ENCODE measurements at regions not wholly inside any gene's neighbourhood (a gene's known extent, or its start where the extent isn't known, plus 50 kb on each side); places are given as distances from the start of the nearest gene placed in this dataset.
A peak's percentile ranks its signal among the peaks of the same experiment; 100 is the strongest.
"Not testable (repeated sequence)": the region's sequence is repeated elsewhere in the genome, so short reads cannot be mapped to it uniquely, and the experiment has no call there.

DNA sequence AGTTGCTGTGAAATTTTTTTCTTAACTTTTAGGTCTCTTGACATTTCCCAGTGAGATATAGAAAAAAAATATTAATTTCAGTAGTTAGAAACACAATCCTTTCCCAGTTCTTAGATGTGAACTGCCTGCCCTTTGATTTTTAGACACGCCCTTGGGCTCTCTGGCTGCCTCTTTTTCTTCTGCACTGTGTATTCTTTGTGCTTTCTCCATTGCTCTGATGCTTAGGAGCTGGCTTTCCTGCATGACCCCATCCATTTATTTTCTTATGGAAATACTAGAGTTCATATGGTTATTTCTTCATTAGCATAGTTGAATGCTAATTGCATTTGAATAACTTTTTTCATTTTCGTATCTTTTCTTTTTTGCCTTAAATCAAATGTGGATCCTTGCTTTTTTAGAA, 224.9 kb upstream of the SMIM31 start:
- no peak for DNase-seq

DNA sequence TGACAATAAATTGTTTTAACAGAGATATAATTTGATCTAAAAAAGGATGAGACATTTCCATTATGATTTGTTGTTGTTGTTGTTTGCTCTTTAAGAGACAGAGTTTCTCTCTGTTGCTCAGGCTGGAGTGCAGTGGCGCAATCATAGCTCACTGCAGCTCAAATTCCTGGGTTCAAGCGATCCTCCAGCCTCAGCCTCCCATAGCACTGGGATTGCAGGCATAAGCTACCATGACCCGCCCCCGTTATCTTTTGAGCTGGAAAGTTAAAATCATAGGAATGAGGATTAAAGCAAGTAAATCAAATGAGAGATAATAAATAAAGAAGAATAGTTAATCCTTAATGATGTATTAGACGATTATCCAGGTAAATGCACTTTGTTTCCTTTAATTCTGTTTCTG, 224.4 kb upstream of the SMIM31 start:
- DNase-seq = no peak

DNA sequence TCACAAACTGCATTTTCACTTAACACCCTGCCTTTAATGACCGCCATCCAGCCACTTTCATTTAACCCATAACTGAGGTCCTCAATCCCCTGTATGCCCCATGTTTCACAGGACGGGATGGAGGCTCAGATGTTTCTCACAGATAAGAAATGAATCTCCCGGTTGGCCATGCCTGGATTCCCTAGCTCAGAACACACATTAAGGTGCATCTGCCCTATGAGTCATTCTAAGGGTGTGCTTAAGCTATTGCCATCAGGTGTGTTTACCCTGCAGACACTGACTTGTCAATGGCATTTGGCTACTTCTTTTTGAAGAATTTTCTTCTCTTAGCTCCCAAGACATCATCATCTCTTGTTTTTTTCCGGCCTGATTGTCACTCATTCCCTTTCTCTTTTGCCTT, 222.6 kb upstream of the SMIM31 start:
- DNase-seq = no peak

DNA sequence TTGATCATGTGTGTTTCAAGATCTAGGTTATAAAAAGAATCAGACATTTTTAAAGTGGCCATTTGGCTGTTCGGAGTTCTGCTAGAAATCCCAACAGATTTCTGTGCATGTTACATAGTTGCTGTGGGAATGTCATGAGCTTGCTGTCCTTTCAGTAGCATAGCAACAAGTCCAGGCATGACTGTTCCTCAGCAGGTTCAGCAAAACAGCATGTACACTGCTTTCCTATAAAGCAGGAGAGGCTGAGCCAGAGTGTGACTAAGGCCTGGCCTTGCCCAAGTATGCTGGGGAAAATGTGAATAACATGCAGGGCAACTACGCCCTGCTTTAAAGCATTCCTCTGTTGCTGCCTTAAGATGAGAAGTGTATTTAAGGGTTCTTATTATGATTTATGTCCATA, 217.1 kb upstream of the SMIM31 start:
- no peak for DNase-seq

DNA sequence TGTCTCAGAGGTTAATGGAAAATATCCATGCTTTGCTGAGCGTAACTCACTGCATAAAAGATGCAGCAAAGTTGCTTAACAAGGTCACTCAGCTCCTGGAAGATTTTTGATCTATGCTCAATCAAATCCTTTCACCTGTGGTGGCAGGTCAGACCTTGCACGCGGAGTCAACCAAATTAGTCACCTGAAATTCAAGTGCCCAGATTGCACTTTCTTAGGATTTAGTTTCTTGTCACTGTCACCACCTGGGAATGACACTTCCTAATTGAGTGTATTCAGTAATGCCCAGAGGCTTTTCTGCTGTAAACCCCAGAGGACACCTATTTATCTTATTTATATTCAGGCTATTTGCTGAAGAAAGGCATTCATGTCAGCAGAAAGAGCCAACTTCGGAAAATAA, 215.8 kb upstream of the SMIM31 start:
- no peak for DNase-seq

DNA sequence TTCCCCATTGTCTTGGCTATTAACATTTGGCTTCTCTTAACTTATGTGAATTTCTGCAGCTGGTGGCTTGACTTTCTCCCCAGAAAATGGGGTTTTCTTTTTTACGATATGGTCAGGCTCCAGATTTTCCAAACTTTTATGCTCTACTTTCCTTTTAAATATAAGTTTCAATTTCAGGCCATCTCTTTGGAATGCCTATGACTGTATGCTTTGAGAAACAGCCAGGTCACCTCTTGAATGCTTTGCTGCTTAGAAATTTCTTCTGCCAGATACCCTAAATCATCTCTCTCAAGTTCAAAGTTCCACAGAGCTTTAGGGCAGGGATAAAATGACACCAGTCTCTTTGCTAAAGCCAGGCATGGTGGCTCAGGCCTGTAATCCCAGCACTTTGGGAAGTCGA, 212.9 kb upstream of the SMIM31 start:
- no peak for DNase-seq

DNA sequence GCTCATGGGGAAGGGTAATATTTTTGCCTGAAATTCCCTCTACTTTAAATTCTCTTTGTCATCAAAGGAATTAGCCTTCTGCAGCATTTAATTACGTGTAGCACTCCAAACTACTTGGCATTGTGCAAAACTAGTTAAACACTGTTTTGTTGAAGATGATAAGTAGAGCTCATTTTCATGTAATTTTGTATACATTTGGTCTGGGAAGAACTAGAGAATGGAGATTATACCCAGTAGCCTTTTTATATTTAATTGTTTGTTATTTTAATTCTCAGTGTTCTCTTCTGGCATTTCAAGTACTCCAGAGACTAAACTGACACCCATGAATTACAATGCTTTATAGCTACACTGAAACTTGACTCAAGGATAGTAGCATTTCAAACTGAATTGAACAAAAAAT, 211.5 kb upstream of the SMIM31 start:
- DNase-seq = no peak

DNA sequence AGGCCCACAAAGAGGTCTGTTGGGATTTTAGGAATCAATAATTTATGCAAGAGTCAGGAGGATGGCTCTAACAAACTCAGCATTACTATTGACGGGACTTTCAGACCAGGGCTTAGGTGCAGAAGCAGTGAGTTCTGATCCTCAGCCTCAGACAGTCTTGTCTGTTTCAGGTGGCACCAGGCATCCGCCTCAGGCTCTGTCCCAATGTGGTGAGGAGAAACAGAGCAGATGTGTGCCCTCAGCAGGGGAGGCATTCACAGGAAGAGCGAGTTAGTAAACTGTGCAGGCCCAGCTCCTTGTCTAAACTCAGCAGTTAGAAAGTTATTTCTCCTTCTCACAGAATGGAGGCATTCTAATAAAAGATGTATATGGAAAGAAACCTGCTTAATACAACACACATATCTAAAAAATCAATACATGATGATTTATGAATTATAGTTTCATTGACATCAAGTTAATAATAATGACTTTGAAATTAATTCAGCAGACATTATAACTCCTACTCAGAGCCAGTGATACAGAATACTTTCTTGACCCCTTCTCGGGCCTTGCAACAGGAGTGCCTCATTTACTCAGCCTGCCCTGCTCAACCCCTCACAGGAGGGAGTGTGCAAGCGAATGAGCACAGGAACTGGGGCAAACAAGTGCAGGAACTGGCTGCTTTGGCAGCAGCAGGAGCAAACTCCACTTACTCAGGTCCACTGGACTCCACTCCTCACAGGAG, 202.8 kb upstream of the SMIM31 start:
- no peak for DNase-seq

DNA sequence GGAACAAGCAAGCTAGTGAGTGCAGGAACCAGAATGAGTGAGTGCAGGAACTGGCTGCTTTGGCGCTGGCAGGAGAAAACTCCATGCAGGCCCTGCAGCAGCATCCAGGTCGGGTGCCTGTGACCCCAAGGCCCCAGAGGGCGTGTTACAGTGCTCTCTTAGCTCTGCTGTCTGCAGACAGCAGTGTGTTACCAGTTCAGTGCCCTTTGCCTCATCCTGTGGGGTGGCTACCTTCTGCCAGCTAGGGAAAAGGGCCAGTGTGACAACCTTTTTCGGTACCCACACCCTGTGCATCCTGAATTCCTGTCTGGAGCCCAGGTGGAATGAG, 202.3 kb upstream of the SMIM31 start:
- no peak for DNase-seq

DNA sequence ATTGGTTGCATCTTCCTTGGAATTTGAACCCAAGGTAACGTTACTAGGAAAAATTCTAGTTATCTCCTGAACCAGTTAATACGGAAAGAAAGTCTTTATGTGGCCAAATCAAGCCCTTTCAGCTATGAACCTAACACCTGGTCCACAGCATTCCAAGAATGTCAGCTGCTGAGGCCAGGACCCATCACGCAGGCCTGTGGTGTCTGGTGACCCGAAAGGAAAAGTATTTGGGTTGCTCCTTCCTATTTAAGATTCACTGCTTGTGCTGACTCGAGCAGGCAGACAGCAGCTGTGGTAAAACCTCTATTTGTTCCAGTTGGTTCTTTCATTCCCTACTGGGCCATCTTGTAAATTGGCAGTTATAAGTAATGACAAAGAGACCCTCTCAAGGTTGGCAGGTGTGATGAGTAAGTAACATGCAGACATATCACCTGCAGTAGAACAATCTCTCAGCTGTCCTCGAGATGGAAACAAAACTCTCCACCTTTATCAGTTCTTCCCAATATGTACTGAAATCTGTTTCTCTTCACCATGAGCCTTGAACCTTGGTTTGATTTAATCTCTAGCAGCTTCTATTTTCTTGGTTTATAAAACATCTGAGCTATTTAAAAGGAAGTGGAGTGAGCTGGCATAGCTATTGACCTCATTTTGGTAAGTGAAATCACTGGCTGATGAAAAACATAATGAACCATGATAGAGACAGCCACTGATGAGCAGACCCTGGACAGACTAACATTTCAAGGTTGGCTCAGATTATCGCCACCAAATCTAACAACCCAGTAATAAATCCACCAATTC, 182.1 kb upstream of the SMIM31 start:
- no peak for DNase-seq

DNA sequence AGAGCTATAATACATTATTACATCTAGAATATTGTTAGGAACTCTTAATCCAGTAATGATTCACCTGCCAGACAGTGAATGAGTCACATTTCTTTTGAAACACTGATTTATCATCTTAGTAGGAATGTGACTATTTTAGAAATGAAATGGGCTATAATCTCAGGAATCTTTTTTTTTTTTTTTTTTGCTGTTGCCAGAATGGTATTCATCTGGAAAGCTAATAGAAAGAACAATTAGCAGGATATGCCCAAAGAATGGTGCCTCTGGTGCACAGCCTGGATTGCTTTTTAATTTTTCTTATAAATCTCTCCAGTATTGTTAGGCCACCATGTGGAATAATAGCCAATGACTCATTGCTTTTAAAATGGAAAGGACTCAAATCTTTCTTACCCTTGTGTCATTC, 181.1 kb upstream of the SMIM31 start:
- no peak for DNase-seq

DNA sequence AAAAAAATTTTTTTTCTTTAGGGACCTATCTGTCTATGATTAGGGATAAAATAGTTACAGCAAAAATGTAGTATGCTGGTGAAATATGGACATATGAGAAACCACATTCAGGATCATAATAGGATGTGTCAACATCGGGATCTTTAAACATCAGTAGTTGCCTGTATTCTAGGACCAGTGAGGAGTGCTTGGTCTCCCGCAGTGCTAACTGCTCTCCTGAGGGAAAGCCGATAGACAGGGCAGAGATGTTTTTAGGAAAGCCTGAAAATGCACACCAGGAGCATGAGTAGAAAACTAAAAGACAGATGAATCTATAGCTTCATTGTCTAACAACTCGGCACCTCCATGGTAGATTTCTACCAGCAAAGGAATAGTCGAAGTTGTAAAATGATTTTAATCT, 178.1 kb upstream of the SMIM31 start:
- DNase-seq = no peak

DNA sequence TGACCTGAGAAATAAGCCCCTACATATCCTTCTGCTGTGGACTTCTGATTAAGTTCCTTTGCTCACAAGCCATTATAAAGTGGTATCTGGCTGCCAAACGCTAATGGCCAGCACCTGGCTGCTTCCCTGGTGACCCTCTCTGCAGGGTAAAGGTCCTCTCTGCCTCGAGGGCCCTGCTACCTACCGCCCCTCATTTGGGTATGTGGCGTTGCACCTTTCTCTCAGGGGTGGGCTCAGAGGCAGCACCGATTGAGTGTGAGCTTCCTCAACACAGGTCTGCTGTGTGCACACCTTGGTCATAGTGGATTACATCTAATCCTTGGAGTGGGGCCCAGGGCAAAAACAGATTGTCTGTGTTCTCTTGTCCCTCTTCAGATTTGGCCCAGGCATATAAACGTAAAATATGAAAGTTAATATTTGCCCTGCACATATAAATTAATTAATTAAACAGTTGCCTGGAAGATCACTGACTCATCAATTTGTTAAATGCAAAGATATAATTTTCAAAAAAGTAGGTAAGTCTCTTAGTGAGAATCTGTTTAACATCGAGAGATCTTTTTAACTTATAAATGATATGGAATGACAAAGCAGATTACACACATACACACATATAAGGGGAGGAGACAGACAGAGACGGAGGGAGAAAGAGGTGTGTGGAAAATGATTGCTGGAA, 174.5 kb upstream of the SMIM31 start:
- DNase-seq = no peak

DNA sequence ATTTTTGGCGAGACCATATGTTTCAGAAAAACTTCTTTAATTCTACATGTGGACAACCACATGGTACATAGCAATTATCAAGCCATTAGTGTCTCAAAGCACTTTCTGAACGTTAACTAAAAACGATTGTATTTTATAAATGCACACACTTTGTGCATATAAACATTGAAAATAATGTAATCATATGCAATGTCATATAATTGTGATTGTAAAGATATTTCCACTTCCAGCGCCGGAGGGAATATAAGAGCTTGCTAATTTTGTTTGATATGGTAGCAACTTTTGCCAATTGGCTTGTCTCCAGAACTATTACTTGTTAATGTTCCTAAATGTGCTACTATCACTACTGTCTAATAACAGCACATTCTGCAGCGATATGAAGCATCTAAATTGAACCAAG, 162.3 kb upstream of the SMIM31 start:
- DNase-seq = no peak

DNA sequence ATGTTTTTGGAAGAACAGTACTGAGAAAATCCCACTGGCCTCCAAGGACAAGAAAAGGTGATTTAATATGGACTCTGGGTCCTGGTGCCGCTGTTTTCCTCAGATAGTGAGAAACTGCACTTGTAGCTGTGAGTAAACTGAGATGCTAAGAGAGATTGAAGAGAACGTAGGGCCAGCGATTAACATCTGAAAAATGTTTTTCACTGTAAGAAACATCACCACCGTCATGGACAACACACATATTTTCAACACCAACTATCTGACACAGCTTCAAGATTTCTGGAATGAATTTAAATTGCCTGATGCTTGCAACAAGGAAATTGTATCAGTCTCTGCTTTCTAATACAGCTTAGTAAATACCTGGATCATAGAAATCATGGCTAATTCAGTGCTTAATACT, 158.2 kb upstream of the SMIM31 start:
- no peak for DNase-seq

DNA sequence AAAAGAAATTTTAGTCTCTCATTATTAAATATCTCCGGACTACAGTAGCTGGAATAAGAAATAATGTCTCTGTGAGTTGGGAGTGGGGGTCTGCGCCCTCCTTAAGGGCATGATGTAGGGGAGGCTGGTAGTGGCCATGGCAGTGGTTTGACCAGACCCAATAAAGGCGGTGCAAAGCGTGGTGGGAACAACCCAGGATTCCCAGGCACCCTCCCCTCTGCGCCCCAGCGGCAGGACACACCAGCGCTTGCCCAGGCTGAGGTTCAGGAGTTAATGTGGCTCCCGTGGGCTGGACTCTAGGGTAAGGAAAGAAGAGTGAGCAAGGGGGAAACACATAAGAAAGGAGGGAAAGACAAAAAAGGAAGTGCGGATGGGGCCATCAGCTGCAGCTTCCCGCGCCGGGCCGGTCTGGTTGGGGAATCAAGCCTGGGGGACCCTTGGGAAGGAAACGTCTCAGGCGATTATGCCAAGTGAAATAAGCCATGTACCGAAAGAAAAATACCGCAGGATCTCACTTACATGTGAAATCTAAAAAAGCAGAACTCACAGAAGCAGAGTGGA, 157.5 kb upstream of the SMIM31 start:
- no peak for DNase-seq

DNA sequence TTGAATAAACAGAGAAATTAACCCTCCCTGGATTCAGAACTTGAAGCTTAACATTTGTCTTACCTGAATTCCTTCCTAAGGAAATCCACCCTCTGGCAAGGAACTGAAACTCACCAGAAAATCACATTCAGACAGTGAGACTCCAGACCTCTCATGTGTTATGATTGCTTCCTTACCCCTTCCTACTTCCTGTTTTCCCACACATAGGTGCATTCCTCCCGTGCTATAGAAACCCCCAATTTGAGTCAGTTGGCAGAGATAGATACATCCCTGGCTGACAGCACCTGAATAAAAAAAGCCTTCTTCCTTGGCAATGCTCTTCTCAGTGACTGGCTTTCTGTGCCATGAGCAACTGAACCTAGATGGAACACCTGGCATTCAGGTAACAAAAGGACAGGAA, 157.0 kb upstream of the SMIM31 start:
- DNase-seq = no peak

DNA sequence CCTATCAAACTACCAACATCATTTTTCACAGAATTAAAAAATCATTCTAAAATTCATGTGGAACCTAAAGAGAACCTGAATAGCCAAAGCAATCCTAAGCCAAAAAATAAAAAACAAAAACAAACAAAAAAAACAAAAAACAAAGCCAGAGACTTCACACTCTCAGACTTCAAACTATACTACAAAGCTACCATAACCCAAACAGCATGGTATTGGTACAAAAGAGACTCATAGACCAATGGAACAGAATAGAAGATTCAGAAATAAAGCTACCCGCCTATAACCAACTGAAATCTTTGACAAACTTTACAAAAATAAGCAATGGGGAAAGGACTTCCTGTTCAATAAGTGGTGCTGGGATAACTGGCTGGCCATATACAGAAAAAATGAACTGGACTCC, 152.3 kb upstream of the SMIM31 start:
- no peak for DNase-seq

DNA sequence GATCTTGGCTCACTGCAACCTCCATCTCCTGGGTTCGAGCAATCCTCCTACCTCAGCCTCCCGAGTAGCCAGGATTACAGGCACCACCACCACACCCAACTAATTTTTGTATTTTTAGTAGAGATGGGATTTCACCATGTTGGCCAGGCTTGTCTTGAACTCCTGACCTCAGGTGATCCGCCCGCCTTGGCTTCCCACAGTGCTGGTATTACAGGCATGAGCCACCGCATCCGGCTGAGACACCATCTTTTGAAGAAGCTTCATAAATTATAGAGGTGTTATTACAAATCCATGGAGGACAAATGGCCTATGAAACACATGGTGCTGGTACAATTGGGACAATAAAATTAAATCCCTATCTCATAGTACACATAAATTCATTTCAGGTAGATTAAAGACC, 148.1 kb upstream of the SMIM31 start:
- DNase-seq = not testable (repeated sequence)

DNA sequence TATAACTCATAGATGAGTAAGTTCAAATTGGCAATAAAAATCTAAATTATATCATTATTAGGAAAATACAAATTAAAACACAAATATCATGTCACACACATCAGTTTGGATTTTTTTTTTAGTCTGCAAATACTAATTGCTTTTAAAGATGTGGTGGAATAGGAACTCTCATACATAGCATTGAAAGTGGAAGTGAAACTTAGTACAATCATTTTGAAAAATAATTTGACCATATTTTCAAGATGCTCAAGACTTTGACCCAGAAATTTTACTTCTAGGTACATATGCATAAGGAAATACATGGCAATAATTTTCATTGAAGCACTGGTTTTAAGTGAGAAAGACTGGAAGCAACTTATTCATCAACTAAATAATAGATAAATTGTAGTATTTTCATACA, 147.5 kb upstream of the SMIM31 start:
- peak in 1 of 5 experiments; percentile 13 for DNase-seq

DNA sequence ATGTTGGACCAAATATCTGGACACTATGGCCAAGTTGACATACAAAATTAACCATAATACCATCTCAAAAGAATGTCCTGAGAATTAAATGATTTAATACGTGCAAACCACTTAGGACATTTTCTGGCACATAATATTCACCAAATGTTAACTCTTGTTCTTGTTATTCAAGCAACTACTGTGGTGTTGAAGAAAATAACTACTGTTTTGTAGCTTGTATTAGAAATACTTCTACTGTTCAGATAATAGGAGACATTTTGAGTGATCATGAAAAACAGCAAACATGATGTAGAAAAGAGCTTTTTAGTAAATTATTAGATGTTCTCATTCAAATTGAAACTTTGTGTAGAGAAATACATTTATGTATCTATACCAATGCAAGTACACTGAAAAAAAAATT, 140.7 kb upstream of the SMIM31 start:
- DNase-seq = no peak

DNA sequence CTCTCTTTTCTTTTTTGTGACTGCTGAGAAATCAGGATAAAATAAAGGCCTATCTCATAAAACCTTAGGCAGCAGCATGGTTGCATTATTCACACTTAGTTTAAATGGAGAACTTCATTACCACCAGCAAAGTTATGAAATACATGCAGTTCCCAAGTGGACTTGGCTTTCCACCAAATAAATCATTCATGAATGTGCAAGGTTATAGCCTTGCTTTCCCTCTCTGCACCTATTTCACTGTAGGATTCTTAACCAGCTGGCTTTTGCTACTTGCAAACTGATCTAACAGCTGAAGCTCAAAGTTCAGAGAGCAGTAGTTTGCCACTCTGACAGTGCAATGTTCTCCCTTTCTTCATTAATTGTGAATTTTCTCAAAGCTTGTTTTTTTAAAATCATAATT, 140.1 kb upstream of the SMIM31 start:
- DNase-seq = no peak

DNA sequence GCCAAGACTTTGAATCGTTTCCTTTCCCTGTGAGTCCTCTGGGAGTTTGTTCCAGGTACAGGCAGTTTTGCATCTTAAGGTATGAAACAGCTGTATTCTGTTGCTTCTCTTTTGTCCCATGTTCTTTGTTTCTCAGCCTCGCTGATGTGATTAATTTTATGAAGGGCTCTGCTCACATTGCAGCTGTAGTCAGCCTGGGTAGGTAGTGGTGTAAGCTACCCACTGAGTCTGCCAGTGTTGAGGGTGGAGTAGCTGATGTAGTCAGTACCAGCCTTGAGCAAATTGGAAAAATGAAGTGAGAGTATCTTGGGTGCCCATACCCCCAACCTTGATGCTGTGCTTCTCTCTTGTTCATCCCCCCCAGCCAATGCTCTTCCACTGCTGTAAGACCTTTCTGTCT, 139.6 kb upstream of the SMIM31 start:
- no peak for DNase-seq

DNA sequence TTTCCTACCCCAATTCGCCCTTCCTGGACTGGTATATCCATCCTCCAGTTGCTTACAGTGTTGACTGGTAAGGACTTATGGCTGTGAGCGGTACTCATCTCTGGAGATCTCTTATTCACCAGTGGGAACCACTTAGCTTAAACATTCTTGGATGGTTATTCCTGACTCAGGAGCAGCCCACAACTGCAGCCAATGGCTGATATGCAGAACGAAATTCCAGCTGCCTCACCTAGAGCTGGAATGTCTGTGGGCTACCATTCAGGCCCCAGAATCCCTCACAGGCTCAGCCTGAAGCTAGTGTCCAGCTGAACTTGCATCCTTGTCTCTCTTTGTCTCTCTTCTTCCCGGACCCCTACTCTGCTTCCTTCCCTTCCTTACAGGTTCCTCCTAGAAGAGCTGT, 138.9 kb upstream of the SMIM31 start:
- DNase-seq = no peak

Data from T-helper 2 cell (primary cell).